Bronchial epithelial cell (primary cell): ENCODE measurements at regions not wholly inside any gene's neighbourhood (a gene's known extent, or its start where the extent isn't known, plus 50 kb on each side); places are given as distances from the start of the nearest gene placed in this dataset.
A peak's percentile ranks its signal among the peaks of the same experiment; 100 is the strongest.

Source experiments
- DNase-seq: peaks from one replicate; pipeline ENCODE4 v3.0.0-alpha.2; 2010; ENCODE audit warnings: low read depth
- FAIRE-seq: peaks from 2 replicates; lab custom pipeline; 2011; peaks lifted over from hg19 to GRCh38; lab: Jason Lieb, UNC
- H3K27me3 ChIP-seq: 2 replicates; pipeline ENCODE4 v1.5.1; 2011; ENCODE audit warnings: low read length; ENCODE audit not compliant: control insufficient read depth, insufficient read depth
- H3K36me3 ChIP-seq: 2 replicates; pipeline ENCODE4 v1.5.1; 2011; ENCODE audit warnings: low read length; ENCODE audit not compliant: control insufficient read depth, insufficient read depth
- H3K4me3 ChIP-seq: 2 replicates; pipeline ENCODE4 v1.5.1; 2011; ENCODE audit warnings: mild to moderate bottlenecking, low read depth, low read length, control low read depth
- TF ChIP-seq, protein P1 (sequence below): IDR thresholded peaks from 2 replicates; pipeline ENCODE4 v1.5.1; 2011; ENCODE audit warnings: mild to moderate bottlenecking, moderate library complexity, low read length, control low read depth, inconsistent platforms; ENCODE audit not compliant: insufficient read depth, severe bottlenecking

- no peak for DNase-seq
- TF ChIP-seq, protein P1, sequence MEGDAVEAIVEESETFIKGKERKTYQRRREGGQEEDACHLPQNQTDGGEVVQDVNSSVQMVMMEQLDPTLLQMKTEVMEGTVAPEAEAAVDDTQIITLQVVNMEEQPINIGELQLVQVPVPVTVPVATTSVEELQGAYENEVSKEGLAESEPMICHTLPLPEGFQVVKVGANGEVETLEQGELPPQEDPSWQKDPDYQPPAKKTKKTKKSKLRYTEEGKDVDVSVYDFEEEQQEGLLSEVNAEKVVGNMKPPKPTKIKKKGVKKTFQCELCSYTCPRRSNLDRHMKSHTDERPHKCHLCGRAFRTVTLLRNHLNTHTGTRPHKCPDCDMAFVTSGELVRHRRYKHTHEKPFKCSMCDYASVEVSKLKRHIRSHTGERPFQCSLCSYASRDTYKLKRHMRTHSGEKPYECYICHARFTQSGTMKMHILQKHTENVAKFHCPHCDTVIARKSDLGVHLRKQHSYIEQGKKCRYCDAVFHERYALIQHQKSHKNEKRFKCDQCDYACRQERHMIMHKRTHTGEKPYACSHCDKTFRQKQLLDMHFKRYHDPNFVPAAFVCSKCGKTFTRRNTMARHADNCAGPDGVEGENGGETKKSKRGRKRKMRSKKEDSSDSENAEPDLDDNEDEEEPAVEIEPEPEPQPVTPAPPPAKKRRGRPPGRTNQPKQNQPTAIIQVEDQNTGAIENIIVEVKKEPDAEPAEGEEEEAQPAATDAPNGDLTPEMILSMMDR = no peak
- H3K27me3 ChIP-seq = no peaks in the 10 kb centered on the region
- no peak for FAIRE-seq
- no peak overlapping the region for H3K4me3 ChIP-seq
- H3K36me3 ChIP-seq = no peaks in the 10 kb centered on the region
These were observed 1542.1 kb downstream of the STIM2 start for GRCh38 chr4:28402751-28403150.

- no peaks in the 10 kb centered on the region for H3K36me3 ChIP-seq
- FAIRE-seq (no peak), DNase-seq (peak; percentile 58)
- H3K4me3 ChIP-seq = no peak overlapping the region
- no peaks in the 10 kb centered on the region for H3K27me3 ChIP-seq
- TF ChIP-seq, protein P1 = no peak
These were observed 1560.6 kb downstream of the STIM2 start for GRCh38 chr4:28421221-28421620.

DNA sequence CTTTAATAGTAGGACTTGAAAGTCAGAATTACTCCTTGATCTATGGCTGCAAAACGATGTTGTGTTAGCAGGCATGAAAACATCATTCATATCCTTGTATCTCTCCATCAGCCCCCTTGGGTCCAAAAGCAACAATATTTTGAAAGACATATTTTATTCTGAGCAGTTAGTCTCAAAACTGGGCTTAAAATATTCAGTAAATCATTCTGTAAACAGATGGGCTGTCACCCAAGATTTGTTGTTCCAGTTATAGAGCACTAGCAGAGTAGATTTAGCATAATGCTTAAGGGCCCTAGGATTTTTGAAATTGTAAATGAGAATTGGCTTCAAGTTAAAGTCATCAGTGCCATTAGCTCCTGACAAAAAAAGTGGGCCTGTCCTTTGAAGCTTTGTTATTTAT is 1565.6 kb downstream of the STIM2 start:
- Histone ChIP-seq H3K4me3 (no peak overlapping the region), H3K36me3 (no peaks in the 10 kb centered on the region), H3K27me3 (no peaks in the 10 kb centered on the region)
- TF ChIP-seq, protein P1 = no peak
- no peak for DNase-seq
- FAIRE-seq = no peak

GRCh38 chr4:28427306-28428085 is 1566.9 kb downstream of the STIM2 start:
- H3K27me3 ChIP-seq = no peaks in the 10 kb centered on the region
- DNase-seq = no peak
- FAIRE-seq = no peak
- H3K4me3 ChIP-seq = no peak overlapping the region
- H3K36me3 ChIP-seq = no peaks in the 10 kb centered on the region
- TF ChIP-seq, protein P1 = no peak

- DNase-seq (no peak), FAIRE-seq (no peak)
- no peak overlapping the region for H3K4me3 ChIP-seq
- TF ChIP-seq, protein P1 = no peak
- H3K27me3 ChIP-seq = no peaks in the 10 kb centered on the region
- H3K36me3 ChIP-seq = no peaks in the 10 kb centered on the region
These were observed 1571.8 kb downstream of the STIM2 start for GRCh38 chr4:28432348-28433025.
